ENCODE measurements at regions not wholly inside any gene's neighbourhood (a gene's known extent, or its start where the extent isn't known, plus 50 kb on each side); places are given as distances from the start of the nearest gene placed in this dataset.

- TF ChIP-seq, protein P1, sequence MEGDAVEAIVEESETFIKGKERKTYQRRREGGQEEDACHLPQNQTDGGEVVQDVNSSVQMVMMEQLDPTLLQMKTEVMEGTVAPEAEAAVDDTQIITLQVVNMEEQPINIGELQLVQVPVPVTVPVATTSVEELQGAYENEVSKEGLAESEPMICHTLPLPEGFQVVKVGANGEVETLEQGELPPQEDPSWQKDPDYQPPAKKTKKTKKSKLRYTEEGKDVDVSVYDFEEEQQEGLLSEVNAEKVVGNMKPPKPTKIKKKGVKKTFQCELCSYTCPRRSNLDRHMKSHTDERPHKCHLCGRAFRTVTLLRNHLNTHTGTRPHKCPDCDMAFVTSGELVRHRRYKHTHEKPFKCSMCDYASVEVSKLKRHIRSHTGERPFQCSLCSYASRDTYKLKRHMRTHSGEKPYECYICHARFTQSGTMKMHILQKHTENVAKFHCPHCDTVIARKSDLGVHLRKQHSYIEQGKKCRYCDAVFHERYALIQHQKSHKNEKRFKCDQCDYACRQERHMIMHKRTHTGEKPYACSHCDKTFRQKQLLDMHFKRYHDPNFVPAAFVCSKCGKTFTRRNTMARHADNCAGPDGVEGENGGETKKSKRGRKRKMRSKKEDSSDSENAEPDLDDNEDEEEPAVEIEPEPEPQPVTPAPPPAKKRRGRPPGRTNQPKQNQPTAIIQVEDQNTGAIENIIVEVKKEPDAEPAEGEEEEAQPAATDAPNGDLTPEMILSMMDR (IDR thresholded peaks at IDR 0.05; ENCODE audit: low read depth, low read length) = no peak
Measured at GRCh38 chr1:60937720-60938119, 144.6 kb upstream of the NFIA start.

GRCh38 chr1:60936591-60937342, 145.6 kb upstream of the NFIA start:
- TF ChIP-seq, protein P1 (IDR thresholded peaks at IDR 0.05; ENCODE audit: low read depth, low read length) = no peak

More at GRCh38 chr1:60937720-60938119, 144.6 kb upstream of the NFIA start:
- Histone ChIP-seq H3K36me3 (no peaks in the 10 kb centered on the region), H3K4me1 (peaks cover 7% of the 10 kb centered on the region), H3K27me3 (no peaks in the 10 kb centered on the region), H3K4me3 (ENCODE audit: low read depth, low read length) (no peak overlapping the region), H3K9me3 (no peaks in the 10 kb centered on the region)
- DNase-seq = no peak

DNA sequence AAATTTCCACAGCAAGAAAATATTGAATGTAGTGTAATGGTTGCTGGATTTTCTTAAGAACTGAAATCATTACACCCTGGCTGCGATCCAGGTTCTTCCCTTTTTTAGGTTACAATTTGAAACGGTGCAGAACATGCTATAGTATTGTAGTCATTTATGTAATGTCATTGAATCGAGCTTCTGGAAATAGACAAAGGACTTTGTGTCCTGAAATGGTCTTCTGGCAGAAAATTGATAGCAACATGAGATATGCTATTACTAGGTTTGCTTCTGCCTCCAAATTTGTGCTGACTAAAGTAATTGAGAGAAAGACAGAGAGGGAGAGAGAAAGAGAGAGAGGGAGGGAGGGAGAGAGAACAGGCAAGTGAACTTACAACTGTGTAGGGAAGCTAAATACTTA, 146.2 kb upstream of the NFIA start:
- H3K4me3 ChIP-seq (ENCODE audit: low read depth, low read length) = no peak overlapping the region
- TF ChIP-seq, protein P1 (IDR thresholded peaks at IDR 0.05; ENCODE audit: low read depth, low read length) = no peak
- H3K9me3 ChIP-seq = no peaks in the 10 kb centered on the region
- no peaks in the 10 kb centered on the region for H3K36me3 ChIP-seq
- no peak for DNase-seq
- no peaks in the 10 kb centered on the region for H3K27me3 ChIP-seq
- peaks cover 7% of the 10 kb centered on the region for H3K4me1 ChIP-seq

More at GRCh38 chr1:60936591-60937342, 145.6 kb upstream of the NFIA start:
- Histone ChIP-seq H3K27me3 (no peaks in the 10 kb centered on the region), H3K9me3 (no peaks in the 10 kb centered on the region), H3K36me3 (no peaks in the 10 kb centered on the region), H3K4me1 (peaks cover 7% of the 10 kb centered on the region), H3K4me3 (ENCODE audit: low read depth, low read length) (no peak overlapping the region)
- no peak for DNase-seq

- no peak for DNase-seq
- no peaks in the 10 kb centered on the region for H3K9me3 ChIP-seq
- H3K36me3 ChIP-seq = no peaks in the 10 kb centered on the region
- H3K27me3 ChIP-seq = no peaks in the 10 kb centered on the region
- TF ChIP-seq, protein P1 (IDR thresholded peaks at IDR 0.05; ENCODE audit: low read depth, low read length) = no peak
- peaks cover 7% of the 10 kb centered on the region for H3K4me1 ChIP-seq
- no peak overlapping the region for H3K4me3 ChIP-seq (ENCODE audit: low read depth, low read length)
Measured at GRCh38 chr1:60935599-60936110, 146.7 kb upstream of the NFIA start.

- Histone ChIP-seq H3K4me1 (no peaks in the 10 kb centered on the region; the same call in 1 of the 2 replicates), H3K4me3 (ENCODE audit: low read depth, low read length) (no peak overlapping the region), H3K9me3 (no peaks in the 10 kb centered on the region), H3K36me3 (no peaks in the 10 kb centered on the region), H3K27me3 (no peaks in the 10 kb centered on the region)
- TF ChIP-seq, protein P1 (IDR thresholded peaks at IDR 0.05; ENCODE audit: low read depth, low read length) = no peak
- no peak for DNase-seq
Measured at GRCh38 chr1:60930130-60930529, 152.2 kb upstream of the NFIA start.
